BLaER1 treated with 17β-estradiol and CSF1 and Interleukin-3, amounts not matched to agents 10 nM and 100 nM (cell line): ENCODE measurements at regions not wholly inside any gene's neighbourhood (a gene's known extent, or its start where the extent isn't known, plus 50 kb on each side); places are given as distances from the start of the nearest gene placed in this dataset.

Experiments
- H3K27ac ChIP-seq, 11 experiments: shearing (Covaris generic); formaldehyde crosslinking; 2 replicates each; pipeline ENCODE4 v1.8.1; 2022
- H3K27me3 ChIP-seq, 11 experiments: shearing (Covaris generic); formaldehyde crosslinking; 2 replicates each; pipeline ENCODE4 v1.8.1; 2022
- H3K36me3 ChIP-seq, 11 experiments: shearing (Covaris generic); formaldehyde crosslinking; 2 replicates each; pipeline ENCODE4 v1.8.1; 2022
- H3K4me1 ChIP-seq, 10 experiments: shearing (Covaris generic); formaldehyde crosslinking; 2 replicates each; pipeline ENCODE4 v1.8.1; 2022
- H3K4me2 ChIP-seq, 11 experiments: shearing (Covaris generic); formaldehyde crosslinking; 2 replicates each; pipeline ENCODE4 v1.8.1; 2022
- H3K4me3 ChIP-seq, 10 experiments: shearing (Covaris generic); formaldehyde crosslinking; 2 replicates each; pipeline ENCODE4 v1.8.1; 2022
- H3K9ac ChIP-seq, 11 experiments: shearing (Covaris generic); formaldehyde crosslinking; 2 replicates each; pipeline ENCODE4 v1.8.1; 2022
- H3K9me3 ChIP-seq, 11 experiments: shearing (Covaris generic); formaldehyde crosslinking; replicated peaks in 1 of 11; 2 replicates each; pipeline ENCODE4 v1.8.1; 2022
- H4K20me1 ChIP-seq, 11 experiments: shearing (Covaris generic); formaldehyde crosslinking; 2 replicates each; pipeline ENCODE4 v1.8.1; 2022
- Cebpa-rat ChIP-seq, 11 experiments: shearing (Covaris generic); IDR thresholded peaks; 2 replicates each; pipeline ENCODE4 v1.8.1; 2022

DNA sequence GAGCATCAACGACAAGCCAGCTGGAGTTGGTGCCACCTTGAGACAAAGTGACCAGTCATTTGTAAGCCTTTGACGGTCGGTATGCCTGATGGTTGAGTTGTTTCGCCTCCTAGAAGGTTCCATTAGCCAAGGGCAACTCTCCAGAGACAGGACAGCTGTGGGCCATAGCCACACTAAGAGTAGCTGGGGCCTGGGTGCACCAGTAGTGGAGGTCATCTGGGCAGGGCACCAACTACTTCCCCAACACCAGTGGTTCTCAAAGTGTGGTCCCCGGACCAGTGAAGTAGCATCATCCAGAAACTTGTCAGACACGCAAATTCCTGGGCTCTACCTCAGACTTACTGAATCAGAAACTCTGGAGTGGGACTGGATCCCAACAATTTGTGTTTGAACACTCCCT, 217.5 kb upstream of the TAS2R1 start:
- no peaks in the 10 kb centered on the region for H3K9me3 ChIP-seq
- no peaks in the 10 kb centered on the region for H4K20me1 ChIP-seq
- no peak overlapping the region for H3K27ac ChIP-seq
- H3K4me2 ChIP-seq: no peak overlapping the region
- no peaks in the 10 kb centered on the region for H3K4me1 ChIP-seq
- no peak overlapping the region for H3K4me3 ChIP-seq
- TF ChIP-seq Cebpa-rat (IDR thresholded peaks at IDR 0.05): no peak
- no peaks in the 10 kb centered on the region for H3K27me3 ChIP-seq
- H3K9ac ChIP-seq: no peak overlapping the region
- no peaks in the 10 kb centered on the region for H3K36me3 ChIP-seq

DNA sequence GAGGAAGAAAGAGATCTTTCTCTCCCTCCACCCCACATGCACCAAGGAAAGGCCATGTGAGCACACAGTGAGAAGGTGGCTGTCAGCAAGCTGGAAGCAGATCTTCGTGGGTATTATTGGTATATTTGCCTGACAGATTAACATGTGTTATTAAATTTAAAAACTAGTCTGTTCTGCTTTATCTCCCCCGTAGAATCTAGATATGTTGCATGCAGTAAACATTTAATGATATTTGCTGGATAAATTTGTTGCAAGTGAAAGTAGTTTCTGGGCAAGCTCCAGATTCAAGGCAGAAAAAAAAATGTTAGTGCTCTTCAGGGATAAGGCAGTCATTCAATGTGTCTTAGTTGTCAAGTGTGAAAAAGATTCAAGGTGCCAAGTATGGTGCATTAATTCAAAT, 215.0 kb upstream of the TAS2R1 start:
- Histone ChIP-seq H3K4me2 (no peak overlapping the region), H3K4me3 (no peak overlapping the region), H3K4me1 (no peaks in the 10 kb centered on the region), H3K9me3 (peaks cover 0 to 13% (median 9%) of the 10 kb centered on the region in 11 experiments; a peak in 9 of 22 replicates), H4K20me1 (no peaks in the 10 kb centered on the region), H3K27ac (no peak overlapping the region), H3K9ac (no peak overlapping the region), H3K27me3 (no peaks in the 10 kb centered on the region), H3K36me3 (no peaks in the 10 kb centered on the region)
- TF ChIP-seq Cebpa-rat (IDR thresholded peaks at IDR 0.05): no peak

DNA sequence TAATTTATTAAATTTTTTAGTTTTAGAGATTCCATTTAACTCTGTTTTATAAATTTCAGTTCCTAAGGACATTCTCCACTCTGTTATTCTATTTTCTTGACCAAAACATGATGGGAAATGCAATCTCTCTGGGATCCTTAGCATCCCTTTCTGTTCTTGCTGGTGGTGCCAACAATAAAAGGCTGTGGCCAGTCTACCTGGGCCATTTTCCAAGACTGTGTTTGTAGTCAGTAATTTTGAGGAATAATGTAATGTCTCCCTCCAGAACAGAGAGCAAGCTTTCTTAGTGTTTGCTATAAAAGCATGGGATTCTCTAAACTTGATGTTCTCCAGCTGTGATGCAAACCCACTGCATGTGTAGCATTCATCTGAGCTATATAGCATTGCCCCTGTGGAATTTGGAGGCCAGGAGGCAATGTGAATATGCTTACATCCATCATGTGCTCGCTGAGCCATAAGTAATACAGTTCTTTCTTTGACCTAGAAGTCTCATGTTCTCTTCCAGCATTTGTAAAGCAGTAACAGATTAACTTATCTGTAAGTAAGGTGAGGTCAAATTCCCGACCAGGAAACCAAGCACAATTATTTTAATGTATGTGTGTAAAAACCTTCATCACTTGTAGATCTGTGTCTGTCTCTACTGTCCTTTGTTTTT, 211.5 kb upstream of the TAS2R1 start:
- TF ChIP-seq Cebpa-rat (IDR thresholded peaks at IDR 0.05): no peak
- Histone ChIP-seq H3K4me1 (no peaks in the 10 kb centered on the region), H4K20me1 (no peaks in the 10 kb centered on the region), H3K27me3 (no peaks in the 10 kb centered on the region), H3K4me2 (no peak overlapping the region), H3K4me3 (no peak overlapping the region), H3K27ac (no peak overlapping the region), H3K9ac (no peak overlapping the region), H3K36me3 (no peaks in the 10 kb centered on the region), H3K9me3 (peaks cover 0 to 13% (median 9%) of the 10 kb centered on the region in 11 experiments; a peak in 9 of 22 replicates)

DNA sequence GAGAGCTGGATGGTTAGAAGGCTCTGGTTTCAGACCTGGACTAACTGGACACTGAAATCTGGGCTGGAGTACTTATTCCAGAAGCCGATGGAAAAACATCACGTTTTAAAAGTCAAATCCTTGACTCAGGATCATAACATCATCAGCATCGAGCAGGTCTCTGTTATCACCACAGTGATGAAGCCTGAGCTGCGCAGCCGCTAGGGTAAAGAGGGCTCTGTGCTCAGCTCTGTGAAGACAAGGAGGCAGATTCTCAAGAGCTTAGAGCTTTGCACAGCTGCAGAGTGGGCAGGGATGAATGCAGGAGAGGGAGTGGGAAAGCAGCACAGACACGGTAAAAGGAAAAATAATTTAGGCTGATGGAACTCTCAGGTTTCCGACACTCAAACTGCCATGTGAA, 208.8 kb upstream of the TAS2R1 start:
- H3K9ac ChIP-seq: no peak overlapping the region
- no peaks in the 10 kb centered on the region for H3K27me3 ChIP-seq
- H3K36me3 ChIP-seq: no peaks in the 10 kb centered on the region
- no peaks in the 10 kb centered on the region for H4K20me1 ChIP-seq
- H3K9me3 ChIP-seq: peaks cover 0 to 13% (median 9%) of the 10 kb centered on the region in 11 experiments; a peak in 9 of 22 replicates
- H3K4me3 ChIP-seq: no peak overlapping the region
- no peak overlapping the region for H3K4me2 ChIP-seq
- no peak for TF ChIP-seq Cebpa-rat (IDR thresholded peaks at IDR 0.05)
- peaks cover 3 to 14% (median 12%) of the 10 kb centered on the region in 10 experiments; a peak in 18 of 20 replicates for H3K4me1 ChIP-seq
- no peak overlapping the region for H3K27ac ChIP-seq

DNA sequence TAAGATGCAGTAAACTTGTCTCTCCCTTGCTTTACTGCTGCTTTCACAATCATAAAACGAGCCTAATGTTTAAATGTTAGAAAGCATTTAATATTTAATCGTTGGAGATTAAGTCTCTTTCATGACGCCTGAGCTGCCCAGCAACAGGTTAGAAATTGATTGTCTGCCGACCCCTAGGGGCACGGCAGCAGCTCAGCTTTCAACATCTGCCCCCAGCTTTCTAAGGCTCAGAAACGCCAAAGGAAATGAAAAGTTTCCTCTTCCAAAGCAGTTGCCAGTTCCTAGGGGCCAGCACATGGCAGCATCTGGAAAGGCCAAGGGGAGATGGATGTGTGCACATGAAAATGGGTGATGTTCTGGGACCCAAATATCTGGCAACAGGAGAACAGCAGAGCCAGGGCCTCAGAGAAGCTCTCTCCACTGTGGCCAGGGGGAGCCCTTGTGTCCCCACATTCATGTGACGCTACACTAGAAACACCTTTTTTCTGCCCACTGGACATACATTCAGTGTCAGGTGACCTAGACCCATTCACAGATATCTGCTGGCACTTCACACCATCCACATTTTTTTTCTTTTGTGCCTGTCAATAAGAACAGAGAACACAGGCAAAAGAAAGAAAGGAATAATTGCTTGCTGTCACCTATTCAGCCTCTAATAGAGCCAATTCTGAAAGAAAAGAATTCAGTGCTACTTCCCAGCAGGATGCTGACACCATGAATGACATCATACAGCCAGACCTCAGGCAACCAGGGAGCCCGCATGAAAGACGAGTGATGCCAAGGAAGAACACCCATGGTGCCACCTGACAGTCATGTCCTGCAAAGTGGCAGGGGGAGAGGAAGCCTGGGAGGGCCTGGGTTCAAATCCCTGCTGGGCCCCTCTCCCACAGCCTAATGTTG, 205.0 kb upstream of the TAS2R1 start:
- Histone ChIP-seq H3K4me2 (peak overlapping the region in 8 of 11 experiments; percentile 28 to 80 (median 74); a peak in 16 of 22 replicates), H3K27ac (no peak overlapping the region)
- TF ChIP-seq Cebpa-rat (IDR thresholded peaks at IDR 0.05): no peak

DNA sequence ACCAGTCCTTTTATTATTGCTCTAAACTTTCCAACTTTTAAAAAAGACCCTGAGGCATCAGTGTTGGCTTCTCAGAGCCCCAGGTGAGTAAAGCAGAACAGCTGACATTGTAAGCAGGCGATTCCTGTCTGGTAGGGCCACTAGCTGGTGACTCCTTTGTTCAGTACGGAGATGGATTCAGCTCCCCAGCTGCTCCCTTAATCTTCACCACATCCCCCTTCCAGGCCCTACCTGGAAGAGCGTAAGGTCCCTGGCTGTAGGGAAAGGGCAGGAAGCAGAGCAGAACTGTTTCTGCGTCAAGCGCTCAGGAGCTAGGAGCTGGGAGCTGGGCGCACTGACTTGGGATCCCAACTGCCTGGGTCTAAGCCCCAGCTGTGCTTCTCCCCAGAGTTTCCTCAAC, 203.7 kb upstream of the TAS2R1 start:
- Histone ChIP-seq H3K4me2 (peak overlapping the region; percentile 13 to 80 (median 60); a peak in 18 of 22 replicates), H3K4me1 (peaks cover 5 to 18% (median 16%) of the 10 kb centered on the region in 10 experiments; a peak in 18 of 20 replicates), H4K20me1 (no peaks in the 10 kb centered on the region), H3K27me3 (no peaks in the 10 kb centered on the region), H3K27ac (0 out of 22 replicates have a peak overlapping the region, but pooled peaks of 1 of the 11 experiments have one; percentile 27), H3K36me3 (no peaks in the 10 kb centered on the region), H3K9me3 (no peaks in the 10 kb centered on the region), H3K9ac (no peak overlapping the region), H3K4me3 (no peak overlapping the region)
- TF ChIP-seq Cebpa-rat (IDR thresholded peaks at IDR 0.05): no peak

More for the DNA sequence above, 205.0 kb upstream of the TAS2R1 start:
- Histone ChIP-seq H3K4me1 (peaks cover 5 to 18% (median 16%) of the 10 kb centered on the region in 10 experiments; a peak in 18 of 20 replicates), H3K9ac (no peak overlapping the region), H3K36me3 (no peaks in the 10 kb centered on the region), H3K9me3 (no peaks in the 10 kb centered on the region), H3K27me3 (no peaks in the 10 kb centered on the region), H3K4me3 (no peak overlapping the region), H4K20me1 (no peaks in the 10 kb centered on the region)

DNA sequence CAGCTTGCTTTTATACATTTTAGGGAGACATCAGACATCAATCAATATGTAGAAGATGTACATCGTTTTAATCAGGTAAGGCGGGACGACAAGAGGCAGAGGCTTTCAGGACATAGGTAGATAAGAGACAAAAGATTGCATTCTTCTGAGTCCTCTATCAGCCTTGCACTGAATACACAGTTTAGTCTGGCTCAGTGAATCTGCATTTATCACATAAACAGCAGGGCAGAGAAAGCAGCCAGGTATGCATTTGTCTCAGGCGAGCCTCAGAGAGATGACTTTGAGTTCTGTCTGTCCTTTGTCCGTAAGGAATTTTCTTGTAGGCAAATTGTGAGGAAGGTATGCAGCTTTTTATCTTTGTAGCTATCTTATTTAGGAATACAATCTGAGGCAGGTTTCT, 202.8 kb upstream of the TAS2R1 start:
- no peak for TF ChIP-seq Cebpa-rat (IDR thresholded peaks at IDR 0.05)
- H3K9ac ChIP-seq: no peak overlapping the region
- H3K36me3 ChIP-seq: no peaks in the 10 kb centered on the region
- H3K9me3 ChIP-seq: no peaks in the 10 kb centered on the region
- H3K27ac ChIP-seq: no peak overlapping the region
- no peak overlapping the region for H3K4me3 ChIP-seq
- H3K4me1 ChIP-seq: peaks cover 5 to 18% (median 16%) of the 10 kb centered on the region in 10 experiments; a peak in 18 of 20 replicates
- no peak overlapping the region for H3K4me2 ChIP-seq
- no peaks in the 10 kb centered on the region for H4K20me1 ChIP-seq
- H3K27me3 ChIP-seq: no peaks in the 10 kb centered on the region

DNA sequence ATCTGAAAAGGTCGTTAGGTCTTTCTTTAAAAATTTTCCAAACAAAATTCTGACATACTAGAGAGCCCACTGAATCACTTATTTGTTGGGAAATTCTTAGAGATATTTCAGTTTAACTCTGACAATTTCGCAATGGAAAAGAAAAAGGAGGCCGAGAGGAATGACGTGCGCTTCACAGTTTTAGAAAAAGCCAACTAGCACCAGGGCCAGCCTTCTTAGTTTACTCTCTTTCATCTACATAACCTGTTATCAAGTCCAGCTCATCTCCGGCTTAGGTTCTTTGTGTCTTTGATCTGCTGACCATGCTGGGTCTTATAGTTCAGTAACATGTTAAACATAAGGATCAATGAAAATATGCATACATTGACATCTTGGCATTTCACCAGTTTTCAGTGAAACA, 201.7 kb upstream of the TAS2R1 start:
- H3K9ac ChIP-seq: no peak overlapping the region
- H3K4me2 ChIP-seq: no peak overlapping the region
- no peak overlapping the region for H3K4me3 ChIP-seq
- no peaks in the 10 kb centered on the region for H4K20me1 ChIP-seq
- TF ChIP-seq Cebpa-rat (IDR thresholded peaks at IDR 0.05): 0 out of 22 replicates have a peak, but pooled peaks of 2 of the 11 experiments have one; percentile 10 to 34
- no peak overlapping the region for H3K27ac ChIP-seq
- no peaks in the 10 kb centered on the region for H3K36me3 ChIP-seq
- H3K27me3 ChIP-seq: no peaks in the 10 kb centered on the region
- H3K4me1 ChIP-seq: peaks cover 5 to 18% (median 16%) of the 10 kb centered on the region in 10 experiments; a peak in 18 of 20 replicates
- H3K9me3 ChIP-seq: no peaks in the 10 kb centered on the region

DNA sequence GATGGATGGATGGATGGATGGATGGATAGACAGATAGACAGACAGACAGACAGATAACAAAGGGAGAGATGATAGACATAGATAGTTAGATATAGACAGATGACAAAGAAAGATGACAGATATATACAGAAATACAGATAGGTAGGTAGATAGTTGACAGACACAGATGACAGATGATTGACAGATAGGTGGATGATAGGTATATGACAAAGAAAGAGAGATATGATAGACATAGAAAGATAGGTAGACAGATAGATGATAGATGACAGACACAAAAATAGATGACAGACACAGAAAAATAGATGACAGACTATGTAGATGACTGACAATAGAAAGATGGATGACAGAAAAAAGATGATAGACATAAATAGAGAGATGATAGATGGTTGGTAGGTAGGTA, 200.0 kb upstream of the TAS2R1 start:
- H3K27ac ChIP-seq: no peak overlapping the region
- H3K36me3 ChIP-seq: no peaks in the 10 kb centered on the region
- H4K20me1 ChIP-seq: no peaks in the 10 kb centered on the region
- no peak overlapping the region for H3K9ac ChIP-seq
- H3K4me3 ChIP-seq: no peak overlapping the region
- H3K4me2 ChIP-seq: no peak overlapping the region
- no peaks in the 10 kb centered on the region for H3K27me3 ChIP-seq
- H3K4me1 ChIP-seq: peaks cover 5 to 17% (median 16%) of the 10 kb centered on the region in 10 experiments; a peak in 18 of 20 replicates
- TF ChIP-seq Cebpa-rat (IDR thresholded peaks at IDR 0.05): no peak
- no peaks in the 10 kb centered on the region for H3K9me3 ChIP-seq
